HepG2 (cell line): ENCODE measurements at regions not wholly inside any gene's neighbourhood (a gene's known extent, or its start where the extent isn't known, plus 50 kb on each side); places are given as distances from the start of the nearest gene placed in this dataset.

ENCODE experiments used
- ATAC-seq: fragments of 200-7000 bp; cut with Tn5 transposase; 3 replicates; pipeline ENCODE4 v1.9.1; 2020; ENCODE audit warnings: mild to moderate bottlenecking, moderate library complexity
- BruUV-seq: library from RNA; stranded (reverse); fragments of 400-500 nt; replicated peaks from 2 replicates; lab custom pipeline; 2021; lab: Mats Ljungman, UMichigan
- CTCF ChIA-PET: fragments of 300-600 bp; formaldehyde crosslinking; extraction: SDS; loops from one replicate; lab custom pipeline; 2021; ENCODE audit warnings: low total read pairs, inconsistent platforms, low intra/inter-chr PET ratio; lab: Yijun Ruan, JAX
- POLR2A ChIA-PET: fragments of 350-600 bp; sonication (Branson Sonifier 250); formaldehyde crosslinking; loops from one replicate; lab custom pipeline; 2020; ENCODE audit warnings: antibody characterized with exemption, inconsistent platforms; lab: Yijun Ruan, JAX
- DNase-seq: peaks from one replicate; pipeline ENCODE4 v3.0.0-alpha.2; 2015; ENCODE audit warnings: low spot score
- FAIRE-seq: peaks from 3 replicates; lab custom pipeline; 2011; peaks lifted over from hg19 to GRCh38; lab: Jason Lieb, UNC
- H2AFZ ChIP-seq: one replicate; pipeline ENCODE4 v1.6.1; 2011; ENCODE audit warnings: low read length, inconsistent platforms
- H3K27ac ChIP-seq: fragments of 300-600 bp; 3 replicates; pipeline ENCODE4 v1.8.0; 2011; ENCODE audit warnings: mixed run types, mild to moderate bottlenecking, mixed read lengths, low read length, inconsistent platforms; ENCODE audit not compliant: insufficient read depth; ENCODE audit errors: extremely low read length
- H3K27me3 ChIP-seq, 2 experiments: fragments of 200-600 bp in 1 of 2; 2 replicates in 1 of 2; 3 replicates in 1 of 2; pipeline versions ENCODE4 v1.6.0 to v1.8.0; 2011; ENCODE audit warnings: low read length in 2 of 2, mild to moderate bottlenecking in 2 of 2, moderate library complexity in 2 of 2, inconsistent platforms in 1 of 2; ENCODE audit not compliant: insufficient read depth in 2 of 2, control insufficient read depth in 1 of 2
- H3K36me3 ChIP-seq, 2 experiments: fragments of 200-600 bp in 1 of 2; replicated peaks in 1 of 2; 2 replicates in 1 of 2; 3 replicates in 1 of 2; pipeline versions ENCODE4 v1.5.1 to v1.8.0; 2011; ENCODE audit warnings: low read length in 2 of 2, inconsistent platforms in 1 of 2; ENCODE audit not compliant: insufficient read depth in 2 of 2, control insufficient read depth in 1 of 2
- H3K4me1 ChIP-seq: 2 replicates; pipeline ENCODE4 v1.5.1; 2012; ENCODE audit warnings: low read length, inconsistent platforms; ENCODE audit not compliant: insufficient read depth
- H3K4me2 ChIP-seq: 2 replicates; pipeline ENCODE4 v1.6.0; 2011; ENCODE audit warnings: low read depth, low read length, inconsistent platforms
- H3K4me3 ChIP-seq, 3 experiments: fragments of 200-600 bp in 1 of 3; sonication (generic), shearing (Covaris generic) in 1 of 3; replicated peaks in 1 of 3; 2 replicates each; pipeline ENCODE4 v1.5.1; 2011 to 2016; ENCODE audit warnings: low read length in 3 of 3, inconsistent platforms in 2 of 3, low read depth in 2 of 3, mild to moderate bottlenecking in 2 of 3, control low read depth in 1 of 3, mixed read lengths in 1 of 3; ENCODE audit not compliant: insufficient read depth in 1 of 3
- H3K79me2 ChIP-seq: one replicate; pipeline ENCODE4 v1.6.1; 2011; ENCODE audit warnings: low read length, inconsistent platforms; ENCODE audit not compliant: insufficient read depth
- H3K9ac ChIP-seq: 2 replicates; pipeline ENCODE4 v1.6.0; 2011; ENCODE audit warnings: mild to moderate bottlenecking, low read depth, low read length, inconsistent platforms; ENCODE audit not compliant: insufficient read depth
- H3K9me3 ChIP-seq: 2 replicates; pipeline ENCODE4 v1.5.1; 2012; ENCODE audit warnings: mild to moderate bottlenecking, low read length
- H4K20me1 ChIP-seq: 2 replicates; pipeline ENCODE4 v1.6.0; 2011; ENCODE audit warnings: inconsistent platforms, mild to moderate bottlenecking, low read length, moderate library complexity; ENCODE audit not compliant: insufficient read depth
- ARNT2 ChIP-seq: sonication (generic); formaldehyde crosslinking; IDR thresholded peaks from 2 replicates; pipeline ENCODE4 v1.8.0; 2022; ENCODE audit warnings: mild to moderate bottlenecking, low read depth, missing genetic modification reagents, moderate library complexity
- CBX5 ChIP-seq: sonication (generic); formaldehyde crosslinking; IDR thresholded peaks from 2 replicates; pipeline ENCODE4 v1.4.0; 2020; ENCODE audit warnings: missing genetic modification reagents, borderline replicate concordance
- FOXK2 ChIP-seq: fragments of 450-650 bp; IDR thresholded peaks from 2 replicates; pipeline ENCODE4 v1.6.1; 2016
- FOXO1 ChIP-seq: sonication (generic); formaldehyde crosslinking; IDR thresholded peaks from 2 replicates; pipeline ENCODE4 v1.4.0; 2020; ENCODE audit warnings: missing genetic modification reagents
- GATAD1 ChIP-seq: IDR thresholded peaks from 2 replicates; pipeline ENCODE4 v1.6.1; 2016; ENCODE audit warnings: missing genetic modification reagents, missing compliant biosample characterization
- JUN ChIP-seq: sonication (generic); formaldehyde crosslinking; IDR thresholded peaks from 2 replicates; pipeline ENCODE4 v1.4.0; 2020; ENCODE audit warnings: mild to moderate bottlenecking, missing genetic modification reagents
- KLF16 ChIP-seq, 2 experiments: sonication (generic) in 1 of 2; formaldehyde crosslinking in 1 of 2; IDR thresholded peaks; 2 replicates each; pipeline versions ENCODE4 v1.6.1 to v1.8.0; 2016 to 2023; ENCODE audit warnings: missing genetic modification reagents in 2 of 2, missing compliant biosample characterization in 1 of 2
- POLR2AphosphoS2 ChIP-seq: IDR thresholded peaks from 2 replicates; pipeline ENCODE4 v1.6.1; 2011; ENCODE audit warnings: low read depth, low read length, improper control_type of control experiment
- PTBP1 ChIP-seq: fragments of 200-400 bp; formaldehyde crosslinking; IDR thresholded peaks from 2 replicates; pipeline ENCODE4 v1.6.1; 2018; ENCODE audit warnings: low read length, low read depth; ENCODE audit not compliant: poor library complexity, severe bottlenecking
- SMAD9 ChIP-seq: sonication (generic); formaldehyde crosslinking; IDR thresholded peaks from 2 replicates; pipeline ENCODE4 v1.5.1; 2020; ENCODE audit warnings: mild to moderate bottlenecking, missing genetic modification reagents
- SP2 ChIP-seq: sonication (generic); formaldehyde crosslinking; IDR thresholded peaks from 2 replicates; pipeline ENCODE4 v1.5.1; 2020; ENCODE audit warnings: mild to moderate bottlenecking, missing genetic modification reagents
- ZFP36L2 ChIP-seq: sonication (generic); formaldehyde crosslinking; IDR thresholded peaks from 2 replicates; pipeline ENCODE4 v1.4.0; 2020; ENCODE audit warnings: missing genetic modification reagents
- ZNF143 ChIP-seq: sonication (generic); formaldehyde crosslinking; IDR thresholded peaks from 2 replicates; pipeline ENCODE4 v1.4.0; 2020; ENCODE audit warnings: missing genetic modification reagents
- ZNF367 ChIP-seq: sonication (generic); formaldehyde crosslinking; IDR thresholded peaks from 2 replicates; pipeline ENCODE4 v1.4.0; 2020; ENCODE audit warnings: missing genetic modification reagents, borderline replicate concordance
- WGBS: methylation state at CpG from one replicate; pipeline ENCODE4 v1.1.6; 2017; ENCODE audit warnings: low lambda C conversion rate; 5-methylcytosine and 5-hydroxymethylcytosine counted together
- in situ Hi-C: cut with HindIII; loops from 2 replicates; pipeline ENCODE4 v1.10.0; 2017; ENCODE audit warnings: low pct_unique_long_range_greater_than_20kb; ENCODE audit not compliant: extremely low pct_ligation_motif_present
- intact Hi-C: fragments of 100-400 bp; cut with micrococcal nuclease; formaldehyde crosslinking; loops from one replicate; pipeline ENCODE4 v1.10.0; 2022; ENCODE audit not compliant: unreplicated experiment
- TF ChIP-seq, protein P1 (sequence below): fragments of 450-650 bp; IDR thresholded peaks from 2 replicates; pipeline ENCODE4 v1.6.1; 2016
- TF ChIP-seq, protein P2 (sequence below): IDR thresholded peaks from 2 replicates; pipeline ENCODE4 v1.4.0; 2020; ENCODE audit warnings: mild to moderate bottlenecking, missing genetic modification reagents

DNA sequence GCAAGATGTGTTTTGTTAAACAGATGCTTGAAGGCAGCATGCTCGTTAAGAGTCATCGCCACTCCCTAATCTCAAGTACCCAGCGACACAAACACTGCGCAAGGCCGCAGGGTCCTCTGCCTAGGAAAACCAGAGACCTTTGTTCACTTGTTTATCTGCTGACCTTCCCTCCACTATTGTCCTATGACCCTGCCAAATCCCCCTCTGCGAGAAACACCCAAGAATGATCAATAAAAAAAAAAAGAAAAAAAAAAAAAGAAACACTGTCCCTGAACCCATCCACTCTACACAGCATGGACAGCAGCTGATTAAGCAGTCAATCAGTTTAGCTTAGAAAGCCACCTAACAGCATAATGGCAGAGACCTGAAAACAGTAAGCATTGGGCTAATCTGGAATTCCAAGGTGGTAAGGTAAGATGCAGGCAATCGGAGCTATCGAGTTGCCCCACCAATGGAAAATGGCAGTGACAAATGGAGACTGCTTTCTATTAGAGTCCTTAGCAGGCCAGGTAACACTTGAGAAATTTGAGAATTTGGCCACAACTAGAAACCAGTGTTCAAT lies 89.9 kb upstream of the FOXN3 start (continued):
- TF ChIP-seq, protein P1, sequence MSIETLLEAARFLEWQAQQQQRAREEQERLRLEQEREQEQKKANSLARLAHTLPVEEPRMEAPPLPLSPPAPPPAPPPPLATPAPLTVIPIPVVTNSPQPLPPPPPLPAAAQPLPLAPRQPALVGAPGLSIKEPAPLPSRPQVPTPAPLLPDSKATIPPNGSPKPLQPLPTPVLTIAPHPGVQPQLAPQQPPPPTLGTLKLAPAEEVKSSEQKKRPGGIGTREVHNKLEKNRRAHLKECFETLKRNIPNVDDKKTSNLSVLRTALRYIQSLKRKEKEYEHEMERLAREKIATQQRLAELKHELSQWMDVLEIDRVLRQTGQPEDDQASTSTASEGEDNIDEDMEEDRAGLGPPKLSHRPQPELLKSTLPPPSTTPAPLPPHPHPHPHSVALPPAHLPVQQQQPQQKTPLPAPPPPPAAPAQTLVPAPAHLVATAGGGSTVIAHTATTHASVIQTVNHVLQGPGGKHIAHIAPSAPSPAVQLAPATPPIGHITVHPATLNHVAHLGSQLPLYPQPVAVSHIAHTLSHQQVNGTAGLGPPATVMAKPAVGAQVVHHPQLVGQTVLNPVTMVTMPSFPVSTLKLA = 0 out of 2 replicates have a peak, but pooled peaks have one; percentile 24
- TF ChIP-seq FOXK2 = peak; percentile 69
- TF ChIP-seq, protein P2, sequence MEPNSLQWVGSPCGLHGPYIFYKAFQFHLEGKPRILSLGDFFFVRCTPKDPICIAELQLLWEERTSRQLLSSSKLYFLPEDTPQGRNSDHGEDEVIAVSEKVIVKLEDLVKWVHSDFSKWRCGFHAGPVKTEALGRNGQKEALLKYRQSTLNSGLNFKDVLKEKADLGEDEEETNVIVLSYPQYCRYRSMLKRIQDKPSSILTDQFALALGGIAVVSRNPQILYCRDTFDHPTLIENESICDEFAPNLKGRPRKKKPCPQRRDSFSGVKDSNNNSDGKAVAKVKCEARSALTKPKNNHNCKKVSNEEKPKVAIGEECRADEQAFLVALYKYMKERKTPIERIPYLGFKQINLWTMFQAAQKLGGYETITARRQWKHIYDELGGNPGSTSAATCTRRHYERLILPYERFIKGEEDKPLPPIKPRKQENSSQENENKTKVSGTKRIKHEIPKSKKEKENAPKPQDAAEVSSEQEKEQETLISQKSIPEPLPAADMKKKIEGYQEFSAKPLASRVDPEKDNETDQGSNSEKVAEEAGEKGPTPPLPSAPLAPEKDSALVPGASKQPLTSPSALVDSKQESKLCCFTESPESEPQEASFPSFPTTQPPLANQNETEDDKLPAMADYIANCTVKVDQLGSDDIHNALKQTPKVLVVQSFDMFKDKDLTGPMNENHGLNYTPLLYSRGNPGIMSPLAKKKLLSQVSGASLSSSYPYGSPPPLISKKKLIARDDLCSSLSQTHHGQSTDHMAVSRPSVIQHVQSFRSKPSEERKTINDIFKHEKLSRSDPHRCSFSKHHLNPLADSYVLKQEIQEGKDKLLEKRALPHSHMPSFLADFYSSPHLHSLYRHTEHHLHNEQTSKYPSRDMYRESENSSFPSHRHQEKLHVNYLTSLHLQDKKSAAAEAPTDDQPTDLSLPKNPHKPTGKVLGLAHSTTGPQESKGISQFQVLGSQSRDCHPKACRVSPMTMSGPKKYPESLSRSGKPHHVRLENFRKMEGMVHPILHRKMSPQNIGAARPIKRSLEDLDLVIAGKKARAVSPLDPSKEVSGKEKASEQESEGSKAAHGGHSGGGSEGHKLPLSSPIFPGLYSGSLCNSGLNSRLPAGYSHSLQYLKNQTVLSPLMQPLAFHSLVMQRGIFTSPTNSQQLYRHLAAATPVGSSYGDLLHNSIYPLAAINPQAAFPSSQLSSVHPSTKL = peak; percentile 92

DNA sequence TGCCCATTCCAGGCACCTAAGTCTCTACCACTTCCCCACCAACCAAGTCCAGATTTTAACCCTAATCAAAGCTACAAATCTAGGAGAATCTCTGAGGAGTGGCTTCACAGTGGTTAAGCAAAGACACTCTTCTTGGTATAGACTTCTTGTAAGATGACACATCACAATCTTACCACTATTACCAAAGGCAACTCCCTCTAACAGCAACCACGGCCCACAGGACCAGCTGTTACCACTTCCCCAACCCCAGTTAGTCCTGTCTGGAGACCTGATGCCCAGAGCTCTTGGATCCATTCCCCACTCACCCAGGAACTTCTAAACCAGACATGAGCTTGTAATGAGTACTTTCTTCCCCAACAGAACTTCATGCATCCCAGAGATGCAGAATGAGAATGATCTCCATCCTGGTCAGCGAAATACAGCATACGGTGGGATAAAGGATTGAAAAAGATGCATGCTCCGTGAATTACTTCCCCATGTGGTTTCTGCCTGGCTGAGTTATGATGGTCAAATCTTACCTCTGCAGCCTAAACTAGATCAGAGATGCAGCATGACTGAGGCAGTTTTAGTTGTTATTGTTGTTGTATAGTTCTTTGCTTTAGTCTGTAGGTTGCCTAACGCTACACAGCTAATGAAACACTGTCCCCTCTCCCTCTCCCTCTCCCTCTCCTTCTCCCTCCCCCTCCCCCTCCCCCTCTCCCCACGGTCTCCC lies 87.7 kb upstream of the FOXN3 start:
- H3K4me3 ChIP-seq = no peak overlapping the region
- H3K9ac ChIP-seq = no peak overlapping the region
- peaks cover 0 to 3% of the 10 kb centered on the region in 2 experiments; a peak in 1 of 5 replicates for H3K36me3 ChIP-seq
- POLR2A ChIA-PET = no interaction called here
- FAIRE-seq (no peak), ATAC-seq (no peak), DNase-seq (no peak)
- 93% methylated on average over 6 of the region's 6 CpGs for whole genome bisulfite sequencing
- H3K4me1 ChIP-seq = peaks cover 36% of the 10 kb centered on the region
- BruUV-seq = no TSS peak
- H3K79me2 ChIP-seq = no peaks in the 10 kb centered on the region
- H4K20me1 ChIP-seq = no peaks in the 10 kb centered on the region; the same call in 1 of the 2 replicates
- CTCF ChIA-PET = no interaction called here
- no peak overlapping the region for H3K27ac ChIP-seq
- H3K27me3 ChIP-seq = no peaks in the 10 kb centered on the region
- no peaks in the 10 kb centered on the region for H3K9me3 ChIP-seq
- H3K4me2 ChIP-seq = no peak overlapping the region
- no peak overlapping the region for H2AFZ ChIP-seq
- intact Hi-C loops = no loop called here
- in situ Hi-C loops = no loop called here
- TF ChIP-seq ZNF367 (CRISPR knock-in tag) (no peak), FOXO1 (CRISPR knock-in tag) (no peak), JUN (CRISPR knock-in tag) (no peak), SMAD9 (CRISPR knock-in tag) (no peak), ZFP36L2 (no peak), ARNT2 (CRISPR knock-in tag) (no peak), GATAD1 (CRISPR knock-in tag) (no peak), CBX5 (CRISPR knock-in tag) (no peak), SP2 (CRISPR knock-in tag) (no peak), PTBP1 (no peak), ZNF143 (CRISPR knock-in tag) (no peak), KLF16 (CRISPR knock-in tag; IDR thresholded peaks at IDR 0.05) (no peak), POLR2AphosphoS2 (no peak)
